AG04450 (cell line): ENCODE measurements at regions not wholly inside any gene's neighbourhood (a gene's known extent, or its start where the extent isn't known, plus 50 kb on each side); places are given as distances from the start of the nearest gene placed in this dataset.
"Not testable (repeated sequence)": the region's sequence is repeated elsewhere in the genome, so short reads cannot be mapped to it uniquely, and the experiment has no call there.

Experiments
- CTCF ChIA-PET: fragments of 300-600, 350-600 bp; formaldehyde crosslinking; extraction: SDS; loops from one replicate; lab custom pipeline; 2022; ENCODE audit warnings: antibody characterized with exemption, inconsistent platforms; lab: Charles Lee
- POLR2A ChIA-PET: fragments of 350-600 bp; formaldehyde crosslinking; extraction: SDS; loops from one replicate; lab custom pipeline; 2021; ENCODE audit warnings: antibody characterized with exemption, inconsistent platforms; lab: Yijun Ruan, JAX
- DNase-seq: peaks from one replicate; pipeline ENCODE4 v3.0.0-alpha.2; 2011; ENCODE audit warnings: low read depth, low spot score
- H3K27ac ChIP-seq: one replicate; pipeline ENCODE4 v1.5.1; 2012; ENCODE audit warnings: low read depth, low read length, control low read depth
- H3K27me3 ChIP-seq: one replicate; pipeline ENCODE4 v1.6.0; 2012; ENCODE audit warnings: low read length; ENCODE audit not compliant: control insufficient read depth, insufficient read depth
- H3K4me3 ChIP-seq: 2 replicates; pipeline ENCODE4 v1.5.1; 2011; ENCODE audit warnings: mild to moderate bottlenecking, low read depth, low read length, control low read depth
- H3K9me3 ChIP-seq: 2 replicates; pipeline ENCODE4 v1.5.1; 2012; ENCODE audit warnings: low read length; ENCODE audit not compliant: control insufficient read depth, insufficient read depth
- TF ChIP-seq, protein P1 (sequence below): IDR thresholded peaks from 2 replicates; pipeline ENCODE4 v1.5.1; 2011; ENCODE audit warnings: low read depth, low read length, control low read depth, inconsistent platforms

DNA sequence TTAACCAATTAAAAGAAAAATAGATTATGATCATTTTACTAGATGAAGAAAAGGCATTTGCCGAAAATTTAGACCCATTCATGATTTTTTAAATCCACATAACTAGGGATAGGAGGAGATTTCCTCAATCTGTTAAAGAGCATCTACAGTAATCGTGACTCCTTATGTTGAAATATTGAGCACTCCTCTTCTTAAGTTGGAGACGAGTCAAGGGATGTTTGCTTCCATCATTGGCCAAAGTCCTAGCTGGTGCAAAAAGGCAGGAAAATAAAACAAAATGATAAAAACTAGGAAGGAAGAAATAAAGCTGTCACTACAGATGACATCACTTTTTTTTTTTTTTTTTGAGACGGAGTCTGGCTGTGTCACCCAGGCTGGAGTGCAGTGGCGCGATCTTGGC lies 245.6 kb upstream of the KAZN start:
- H3K27ac ChIP-seq: no peak overlapping the region
- ChIA-PET POLR2A (no interaction called here), CTCF (no interaction called here)
- H3K4me3 ChIP-seq: no peak overlapping the region
- DNase-seq: no peak
- no peaks in the 10 kb centered on the region for H3K27me3 ChIP-seq
- peaks cover 25% of the 10 kb centered on the region for H3K9me3 ChIP-seq
- TF ChIP-seq, protein P1, sequence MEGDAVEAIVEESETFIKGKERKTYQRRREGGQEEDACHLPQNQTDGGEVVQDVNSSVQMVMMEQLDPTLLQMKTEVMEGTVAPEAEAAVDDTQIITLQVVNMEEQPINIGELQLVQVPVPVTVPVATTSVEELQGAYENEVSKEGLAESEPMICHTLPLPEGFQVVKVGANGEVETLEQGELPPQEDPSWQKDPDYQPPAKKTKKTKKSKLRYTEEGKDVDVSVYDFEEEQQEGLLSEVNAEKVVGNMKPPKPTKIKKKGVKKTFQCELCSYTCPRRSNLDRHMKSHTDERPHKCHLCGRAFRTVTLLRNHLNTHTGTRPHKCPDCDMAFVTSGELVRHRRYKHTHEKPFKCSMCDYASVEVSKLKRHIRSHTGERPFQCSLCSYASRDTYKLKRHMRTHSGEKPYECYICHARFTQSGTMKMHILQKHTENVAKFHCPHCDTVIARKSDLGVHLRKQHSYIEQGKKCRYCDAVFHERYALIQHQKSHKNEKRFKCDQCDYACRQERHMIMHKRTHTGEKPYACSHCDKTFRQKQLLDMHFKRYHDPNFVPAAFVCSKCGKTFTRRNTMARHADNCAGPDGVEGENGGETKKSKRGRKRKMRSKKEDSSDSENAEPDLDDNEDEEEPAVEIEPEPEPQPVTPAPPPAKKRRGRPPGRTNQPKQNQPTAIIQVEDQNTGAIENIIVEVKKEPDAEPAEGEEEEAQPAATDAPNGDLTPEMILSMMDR: no peak

DNA sequence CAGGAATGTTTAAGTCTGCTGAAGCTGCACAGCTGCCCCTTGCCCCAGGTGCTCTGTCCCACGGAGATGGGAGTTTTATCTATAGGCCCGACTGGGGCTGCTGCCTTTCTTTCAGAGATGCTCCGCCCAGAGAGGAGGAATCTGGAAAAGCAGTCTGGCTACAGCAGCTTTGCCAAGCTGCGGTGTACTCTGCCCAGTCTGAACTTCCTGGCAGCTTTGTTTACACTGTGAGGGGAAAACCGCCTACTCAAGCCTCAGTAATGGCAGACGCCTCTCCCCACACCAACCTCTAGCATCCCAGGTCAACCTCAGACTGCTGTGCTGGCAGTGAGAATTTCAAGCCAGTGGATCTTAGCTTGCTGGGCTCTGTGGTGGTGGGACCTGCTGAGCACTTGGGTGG lies 237.5 kb upstream of the KAZN start:
- POLR2A ChIA-PET, H3K27me3 ChIP-seq, H3K9me3 ChIP-seq, H3K4me3 ChIP-seq, DNase-seq, H3K27ac ChIP-seq, CTCF ChIA-PET: not testable (repeated sequence)

DNA sequence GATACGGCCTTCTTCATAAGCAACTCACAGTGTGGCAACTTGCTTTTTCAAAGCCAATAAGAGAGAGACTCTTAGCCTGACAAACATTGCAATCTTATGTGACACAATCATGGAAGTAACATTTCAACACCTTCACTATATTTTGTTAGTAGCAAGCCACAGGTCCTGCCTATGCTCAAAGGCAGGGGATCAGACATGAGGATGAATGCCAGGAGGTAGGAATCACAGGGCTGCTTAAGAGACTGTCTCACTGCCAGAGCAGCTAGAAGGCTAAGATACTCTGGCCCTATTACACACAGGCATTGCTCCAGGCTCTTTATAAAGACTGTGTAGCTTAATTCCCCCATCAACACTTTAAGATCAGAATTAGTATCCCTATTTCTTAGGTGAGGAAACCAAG lies 236.2 kb upstream of the KAZN start:
- Histone ChIP-seq H3K27me3 (no peaks in the 10 kb centered on the region), H3K27ac (no peak overlapping the region), H3K4me3 (no peak overlapping the region), H3K9me3 (peaks cover 9% of the 10 kb centered on the region)
- DNase-seq: no peak
- TF ChIP-seq, protein P1: no peak
- POLR2A ChIA-PET: no interaction called here
- CTCF ChIA-PET: no interaction called here

DNA sequence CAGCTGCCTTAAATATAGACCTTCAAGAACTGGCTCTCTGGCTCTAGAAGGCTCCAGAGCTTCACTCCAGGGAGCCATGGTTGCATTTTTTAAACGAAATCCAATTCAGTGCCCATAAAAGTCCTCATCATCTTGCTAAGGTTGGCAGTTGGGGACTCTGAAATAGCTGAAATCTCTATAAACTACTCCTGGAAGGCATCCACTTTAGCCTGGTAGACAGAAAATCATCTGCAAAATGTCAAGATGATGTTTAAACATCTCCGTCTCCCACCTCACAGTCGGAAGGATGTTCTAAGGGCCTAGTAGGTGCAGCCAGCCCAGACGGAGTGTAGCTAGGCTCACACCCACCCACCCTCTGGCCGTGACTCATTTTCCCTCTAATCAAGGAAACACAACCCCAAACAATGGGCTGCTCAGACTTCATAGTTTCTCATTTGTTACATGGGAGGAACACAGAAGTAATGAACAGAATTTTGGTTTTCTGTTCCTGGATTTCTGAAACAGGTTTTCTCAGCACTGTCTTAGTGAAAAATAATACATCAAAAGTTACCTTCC lies 235.4 kb upstream of the KAZN start:
- ChIA-PET POLR2A (no interaction called here), CTCF (no interaction called here)
- Histone ChIP-seq H3K27me3 (no peaks in the 10 kb centered on the region), H3K9me3 (peaks cover 12% of the 10 kb centered on the region), H3K27ac (no peak overlapping the region), H3K4me3 (no peak overlapping the region)
- no peak for DNase-seq
- TF ChIP-seq, protein P1: no peak

DNA sequence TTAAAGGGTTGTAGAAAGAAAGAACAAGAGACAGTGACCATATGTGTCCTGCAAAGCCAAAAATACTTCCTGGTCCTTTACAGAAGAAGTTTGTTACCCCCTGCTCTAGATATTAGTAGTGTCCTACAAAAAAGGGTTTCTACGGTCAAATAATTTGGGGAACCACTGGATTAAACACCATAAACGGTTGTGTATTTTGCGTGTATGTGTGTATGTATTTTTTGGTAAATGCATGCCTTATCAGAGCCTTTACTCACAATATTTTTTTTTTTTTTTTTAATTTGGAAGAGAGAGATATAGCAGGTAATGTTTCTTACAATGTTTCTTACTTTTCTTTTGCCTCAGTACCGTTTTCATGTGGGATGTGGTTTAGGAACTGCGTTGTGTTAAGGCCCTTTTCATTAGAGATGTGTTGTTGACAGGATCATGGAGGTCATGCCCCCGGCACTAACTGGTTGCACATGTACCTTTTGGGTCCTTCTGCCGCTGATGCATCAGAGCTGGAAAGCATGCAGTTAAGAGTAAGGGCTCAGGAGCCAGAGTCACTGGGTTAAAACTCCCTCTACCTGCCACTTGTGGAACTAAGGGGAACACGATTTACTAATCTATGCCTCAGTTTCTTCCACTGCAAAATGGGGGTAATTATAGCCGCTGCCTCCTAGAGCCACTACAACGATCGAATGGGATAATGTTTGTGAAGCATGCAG lies 234.6 kb upstream of the KAZN start:
- DNase-seq: no peak
- peaks cover 12% of the 10 kb centered on the region for H3K9me3 ChIP-seq
- no peak overlapping the region for H3K27ac ChIP-seq
- ChIA-PET CTCF (no interaction called here), POLR2A (no interaction called here)
- H3K4me3 ChIP-seq: no peak overlapping the region
- TF ChIP-seq, protein P1: no peak
- H3K27me3 ChIP-seq: no peaks in the 10 kb centered on the region
